SK-N-MC (cell line): ENCODE measurements at regions not wholly inside any gene's neighbourhood (a gene's known extent, or its start where the extent isn't known, plus 50 kb on each side); places are given as distances from the start of the nearest gene placed in this dataset.

Experiments
- EZH2 ChIP-seq: fragments of 200-600 bp; sonication (generic); IDR thresholded peaks from one replicate; pipeline ENCODE4 v1.6.1; 2017; ENCODE audit warnings: antibody characterized with exemption
- POLR2AphosphoS5 ChIP-seq: IDR thresholded peaks from 2 replicates; pipeline ENCODE4 v1.6.1; 2012; ENCODE audit warnings: mild to moderate bottlenecking, low read depth, low read length, borderline replicate concordance

- TF ChIP-seq EZH2 (no peak), POLR2AphosphoS5 (no peak)
Measured at GRCh38 chr12:58980768-58981167, 60.5 kb upstream of the LRIG3 start.
